Nephron (organoid): ENCODE measurements at regions not wholly inside any gene's neighbourhood (a gene's known extent, or its start where the extent isn't known, plus 50 kb on each side); places are given as distances from the start of the nearest gene placed in this dataset.

ENCODE experiments used
- H3K27ac Mint-ChIP-seq, 3 experiments: 2 replicates each; pipeline ENCODE4 v1.8.0; 2020; ENCODE audit warnings: mixed read lengths in 3 of 3, mild to moderate bottlenecking in 2 of 3, moderate library complexity in 1 of 3
- H3K27me3 Mint-ChIP-seq: 2 replicates; pipeline ENCODE4 v1.8.0; 2021; ENCODE audit warnings: low read depth, mild to moderate bottlenecking, moderate library complexity, mixed read lengths
- H3K36me3 Mint-ChIP-seq: 2 replicates; pipeline ENCODE4 v1.8.0; 2020; ENCODE audit warnings: low read depth, mixed read lengths
- H3K4me1 Mint-ChIP-seq: 2 replicates; pipeline ENCODE4 v1.8.0; 2020; ENCODE audit warnings: mixed read lengths
- H3K4me3 Mint-ChIP-seq, 3 experiments: 2 replicates each; pipeline ENCODE4 v1.8.0; 2020; ENCODE audit warnings: mild to moderate bottlenecking in 3 of 3, mixed read lengths in 3 of 3, moderate library complexity in 2 of 3
- H3K9me3 Mint-ChIP-seq: 2 replicates; pipeline ENCODE4 v1.8.0; 2020; ENCODE audit warnings: mixed read lengths
- TF ChIP-seq, protein P1 (sequence below), 3 experiments: fragments of 200-600 bp; sonication (generic); IDR thresholded peaks; one replicate each; pipeline ENCODE4 v1.5.0; 2021; ENCODE audit warnings: antibody characterized with exemption in 3 of 3; ENCODE audit not compliant: unreplicated experiment in 3 of 3

- Mint-ChIP-seq H3K27ac (no peak overlapping the region), H3K9me3 (no peaks in the 10 kb centered on the region), H3K36me3 (no peaks in the 10 kb centered on the region), H3K4me3 (no peak overlapping the region), H3K4me1 (no peaks in the 10 kb centered on the region), H3K27me3 (no peaks in the 10 kb centered on the region)
- TF ChIP-seq, protein P1, sequence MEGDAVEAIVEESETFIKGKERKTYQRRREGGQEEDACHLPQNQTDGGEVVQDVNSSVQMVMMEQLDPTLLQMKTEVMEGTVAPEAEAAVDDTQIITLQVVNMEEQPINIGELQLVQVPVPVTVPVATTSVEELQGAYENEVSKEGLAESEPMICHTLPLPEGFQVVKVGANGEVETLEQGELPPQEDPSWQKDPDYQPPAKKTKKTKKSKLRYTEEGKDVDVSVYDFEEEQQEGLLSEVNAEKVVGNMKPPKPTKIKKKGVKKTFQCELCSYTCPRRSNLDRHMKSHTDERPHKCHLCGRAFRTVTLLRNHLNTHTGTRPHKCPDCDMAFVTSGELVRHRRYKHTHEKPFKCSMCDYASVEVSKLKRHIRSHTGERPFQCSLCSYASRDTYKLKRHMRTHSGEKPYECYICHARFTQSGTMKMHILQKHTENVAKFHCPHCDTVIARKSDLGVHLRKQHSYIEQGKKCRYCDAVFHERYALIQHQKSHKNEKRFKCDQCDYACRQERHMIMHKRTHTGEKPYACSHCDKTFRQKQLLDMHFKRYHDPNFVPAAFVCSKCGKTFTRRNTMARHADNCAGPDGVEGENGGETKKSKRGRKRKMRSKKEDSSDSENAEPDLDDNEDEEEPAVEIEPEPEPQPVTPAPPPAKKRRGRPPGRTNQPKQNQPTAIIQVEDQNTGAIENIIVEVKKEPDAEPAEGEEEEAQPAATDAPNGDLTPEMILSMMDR (IDR thresholded peaks at IDR 0.05; ENCODE audit: unreplicated experiment in 3 of 3): no peak
Measured at GRCh38 chr18:27869735-27870134, 307.2 kb downstream of the CDH2 start.

- TF ChIP-seq, protein P1 (IDR thresholded peaks at IDR 0.05; ENCODE audit: unreplicated experiment in 3 of 3): no peak
- Mint-ChIP-seq H3K4me3 (no peak overlapping the region), H3K27ac (no peak overlapping the region), H3K36me3 (no peaks in the 10 kb centered on the region), H3K4me1 (peaks cover 21% of the 10 kb centered on the region), H3K9me3 (no peaks in the 10 kb centered on the region), H3K27me3 (no peaks in the 10 kb centered on the region)
Measured at GRCh38 chr18:27865431-27865830, 311.5 kb downstream of the CDH2 start.

DNA sequence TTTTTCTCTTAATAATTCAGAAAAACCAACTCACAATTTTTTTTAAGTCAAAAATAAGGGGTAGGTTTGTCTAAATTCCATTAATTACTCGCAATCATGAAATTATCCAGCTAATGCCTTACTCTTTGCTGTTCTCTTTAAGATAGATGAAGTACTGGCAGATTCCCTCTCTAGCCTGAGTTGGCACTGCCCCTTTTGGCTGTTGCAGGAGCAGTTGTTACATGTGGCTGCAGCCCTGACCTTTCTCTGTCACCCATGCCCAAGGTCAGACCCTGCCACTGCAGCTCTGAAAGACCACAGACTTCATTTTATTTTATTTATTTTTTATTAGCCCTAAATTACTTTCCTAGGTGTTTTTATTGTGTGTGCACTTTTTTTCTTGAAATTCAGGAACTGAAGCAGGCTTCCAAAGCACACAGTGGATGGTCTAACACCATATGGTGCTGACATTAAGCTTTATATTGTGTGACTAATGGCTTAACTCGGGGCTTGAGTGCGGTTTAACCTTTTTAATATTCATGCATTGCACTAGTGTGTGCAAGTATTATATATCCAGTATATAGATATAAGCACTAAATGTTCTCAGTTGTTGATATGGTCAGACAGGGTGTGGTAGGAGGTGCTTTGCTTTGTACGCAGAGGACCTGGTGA, 313.0 kb downstream of the CDH2 start:
- TF ChIP-seq, protein P1 (IDR thresholded peaks at IDR 0.05; ENCODE audit: unreplicated experiment in 3 of 3): no peak
- peaks cover 21% of the 10 kb centered on the region for H3K4me1 Mint-ChIP-seq
- H3K4me3 Mint-ChIP-seq: no peak overlapping the region
- H3K27ac Mint-ChIP-seq: no peak overlapping the region
- H3K36me3 Mint-ChIP-seq: no peaks in the 10 kb centered on the region
- no peaks in the 10 kb centered on the region for H3K9me3 Mint-ChIP-seq
- H3K27me3 Mint-ChIP-seq: no peaks in the 10 kb centered on the region

GRCh38 chr18:27862041-27862682, 314.8 kb downstream of the CDH2 start:
- Mint-ChIP-seq H3K4me3 (no peak overlapping the region), H3K9me3 (no peaks in the 10 kb centered on the region), H3K27ac (no peak overlapping the region), H3K4me1 (peaks cover 21% of the 10 kb centered on the region), H3K27me3 (no peaks in the 10 kb centered on the region), H3K36me3 (no peaks in the 10 kb centered on the region)
- TF ChIP-seq, protein P1 (IDR thresholded peaks at IDR 0.05; ENCODE audit: unreplicated experiment in 3 of 3): no peak

DNA sequence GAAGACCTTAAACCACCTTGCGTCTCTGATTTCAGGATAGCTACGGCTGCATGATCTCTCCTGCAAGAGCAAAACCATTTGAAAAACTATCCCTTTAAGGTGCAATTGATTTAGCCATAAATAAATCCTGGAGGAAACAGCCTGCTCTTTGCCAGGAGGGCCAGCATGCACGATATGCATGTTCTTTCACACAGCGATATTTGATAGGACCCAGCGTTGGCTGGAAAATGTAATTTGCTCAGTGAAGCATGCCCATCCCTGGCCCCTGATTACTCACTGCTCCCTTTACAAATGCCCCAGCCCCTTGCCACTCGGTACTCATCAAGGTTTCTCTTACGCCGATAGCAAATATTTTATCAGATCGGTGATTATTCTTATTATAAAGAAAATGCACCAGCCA, 315.4 kb downstream of the CDH2 start:
- Mint-ChIP-seq H3K27me3 (no peaks in the 10 kb centered on the region), H3K9me3 (no peaks in the 10 kb centered on the region), H3K4me3 (no peak overlapping the region), H3K27ac (peak overlapping the region in 1 of 3 experiments; percentile 10), H3K36me3 (no peaks in the 10 kb centered on the region), H3K4me1 (peaks cover 21% of the 10 kb centered on the region)
- TF ChIP-seq, protein P1 (IDR thresholded peaks at IDR 0.05; ENCODE audit: unreplicated experiment in 3 of 3): no peak

GRCh38 chr18:27860701-27861107, 316.2 kb downstream of the CDH2 start:
- H3K36me3 Mint-ChIP-seq: no peaks in the 10 kb centered on the region
- H3K4me3 Mint-ChIP-seq: no peak overlapping the region
- H3K4me1 Mint-ChIP-seq: peaks cover 21% of the 10 kb centered on the region
- H3K9me3 Mint-ChIP-seq: no peaks in the 10 kb centered on the region
- H3K27me3 Mint-ChIP-seq: no peaks in the 10 kb centered on the region
- TF ChIP-seq, protein P1 (IDR thresholded peaks at IDR 0.05; ENCODE audit: unreplicated experiment in 3 of 3): no peak
- H3K27ac Mint-ChIP-seq: peak overlapping the region in 1 of 3 experiments; percentile 10
